Breast epithelium (tissue), 3 donors: ENCODE measurements at regions not wholly inside any gene's neighbourhood (a gene's known extent, or its start where the extent isn't known, plus 50 kb on each side); places are given as distances from the start of the nearest gene placed in this dataset.

Experiments
- POLR2A ChIP-seq: fragments of 450-650 bp; IDR thresholded peaks from one replicate; pipeline ENCODE4 v1.6.1; 2016; ENCODE audit warnings: antibody characterized with exemption, mild to moderate bottlenecking, moderate library complexity
- POLR2AphosphoS5 ChIP-seq, 3 donors: sonication (generic); formaldehyde crosslinking; IDR thresholded peaks; one replicate each; pipeline ENCODE4 v1.6.1; 2017; ENCODE audit warnings: antibody characterized with exemption in 3 of 3
- TF ChIP-seq, protein P1 (sequence below), 3 donors: fragments of 450-650 bp; IDR thresholded peaks; one replicate each; pipeline ENCODE4 v1.5.1; 2016 to 2017; ENCODE audit warnings: antibody characterized with exemption in 3 of 3, mild to moderate bottlenecking in 3 of 3, moderate library complexity in 3 of 3

DNA sequence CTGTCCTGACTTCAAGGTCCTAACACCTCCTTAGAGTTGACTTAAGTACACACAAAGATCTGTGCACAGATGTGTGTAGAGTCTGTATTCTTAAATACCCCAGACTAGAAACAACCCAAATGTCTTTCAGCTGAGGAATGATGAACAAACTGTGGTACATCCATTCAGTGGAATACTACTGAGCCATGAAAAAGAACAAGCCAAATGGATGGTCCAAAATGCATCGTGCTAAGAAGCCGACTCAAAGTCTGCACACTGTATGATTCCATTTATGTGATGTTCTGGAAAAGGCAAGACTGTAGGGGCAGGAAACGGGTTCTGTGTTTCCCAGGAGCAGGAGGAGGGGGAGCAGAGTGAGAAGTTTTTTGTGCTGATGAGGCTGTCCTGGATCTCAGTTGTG lies 56.7 kb upstream of the LINC01488 start:
- TF ChIP-seq, protein P1, sequence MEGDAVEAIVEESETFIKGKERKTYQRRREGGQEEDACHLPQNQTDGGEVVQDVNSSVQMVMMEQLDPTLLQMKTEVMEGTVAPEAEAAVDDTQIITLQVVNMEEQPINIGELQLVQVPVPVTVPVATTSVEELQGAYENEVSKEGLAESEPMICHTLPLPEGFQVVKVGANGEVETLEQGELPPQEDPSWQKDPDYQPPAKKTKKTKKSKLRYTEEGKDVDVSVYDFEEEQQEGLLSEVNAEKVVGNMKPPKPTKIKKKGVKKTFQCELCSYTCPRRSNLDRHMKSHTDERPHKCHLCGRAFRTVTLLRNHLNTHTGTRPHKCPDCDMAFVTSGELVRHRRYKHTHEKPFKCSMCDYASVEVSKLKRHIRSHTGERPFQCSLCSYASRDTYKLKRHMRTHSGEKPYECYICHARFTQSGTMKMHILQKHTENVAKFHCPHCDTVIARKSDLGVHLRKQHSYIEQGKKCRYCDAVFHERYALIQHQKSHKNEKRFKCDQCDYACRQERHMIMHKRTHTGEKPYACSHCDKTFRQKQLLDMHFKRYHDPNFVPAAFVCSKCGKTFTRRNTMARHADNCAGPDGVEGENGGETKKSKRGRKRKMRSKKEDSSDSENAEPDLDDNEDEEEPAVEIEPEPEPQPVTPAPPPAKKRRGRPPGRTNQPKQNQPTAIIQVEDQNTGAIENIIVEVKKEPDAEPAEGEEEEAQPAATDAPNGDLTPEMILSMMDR (IDR thresholded peaks at IDR 0.05), result no peak
- no peak for TF ChIP-seq POLR2AphosphoS5 (IDR thresholded peaks at IDR 0.05)
- no peak for TF ChIP-seq POLR2A
